ENCODE measurements at regions not wholly inside any gene's neighbourhood (a gene's known extent, or its start where the extent isn't known, plus 50 kb on each side); places are given as distances from the start of the nearest gene placed in this dataset.

GRCh38 chr4:181611033-181611711, 632.0 kb upstream of the TENM3 start:
- TF ChIP-seq CTCF (IDR thresholded peaks at IDR 0.05 in 4 of 5, conservative IDR thresholded peaks at IDR 0.05 in 1 of 5) (no peak), POLR2A (IDR thresholded peaks at IDR 0.05) (no peak)

Data from gastrocnemius medialis (tissue), 4 donors.